ENCODE measurements at regions not wholly inside any gene's neighbourhood (a gene's known extent, or its start where the extent isn't known, plus 50 kb on each side); places are given as distances from the start of the nearest gene placed in this dataset.

DNA sequence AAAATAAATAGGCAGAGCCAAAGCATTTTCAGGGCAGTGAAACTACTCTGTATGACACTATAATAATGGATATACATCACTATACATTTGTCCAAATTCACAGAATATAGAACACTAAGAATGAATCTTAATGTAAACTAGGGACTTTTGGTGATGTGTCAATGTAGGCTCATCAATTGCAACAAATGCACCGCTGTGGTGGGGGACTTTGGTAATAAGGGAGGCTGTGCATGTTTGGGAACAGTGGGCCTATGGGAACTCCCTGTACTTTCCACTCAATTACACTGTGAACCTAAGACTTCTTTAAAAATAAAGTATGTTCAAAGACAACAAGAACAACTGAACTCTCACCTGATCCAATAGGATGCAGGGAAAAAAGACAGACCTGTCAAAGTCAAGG lies 220.7 kb downstream of the CMPK2 start:
- DNase-seq: no peak

DNA sequence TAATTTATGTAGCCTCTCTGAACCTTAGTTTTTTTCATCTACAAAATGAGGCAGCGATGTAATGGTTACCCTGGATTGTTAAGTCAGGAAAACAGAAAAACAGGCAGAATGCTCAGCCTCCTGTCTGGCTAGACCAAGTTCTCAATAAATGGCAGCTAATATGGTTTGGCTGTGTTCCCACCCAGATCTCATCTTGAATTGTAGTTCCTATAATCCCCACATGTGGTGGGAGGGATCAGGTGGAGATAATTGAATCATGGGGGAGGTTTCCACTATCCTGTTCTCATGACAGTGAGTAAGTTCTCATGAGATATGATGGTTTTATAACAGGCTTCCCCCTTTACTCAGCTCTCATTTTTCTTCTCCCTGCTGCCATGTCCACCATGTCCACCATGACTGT lies 220.0 kb downstream of the CMPK2 start:
- no peak for DNase-seq

DNA sequence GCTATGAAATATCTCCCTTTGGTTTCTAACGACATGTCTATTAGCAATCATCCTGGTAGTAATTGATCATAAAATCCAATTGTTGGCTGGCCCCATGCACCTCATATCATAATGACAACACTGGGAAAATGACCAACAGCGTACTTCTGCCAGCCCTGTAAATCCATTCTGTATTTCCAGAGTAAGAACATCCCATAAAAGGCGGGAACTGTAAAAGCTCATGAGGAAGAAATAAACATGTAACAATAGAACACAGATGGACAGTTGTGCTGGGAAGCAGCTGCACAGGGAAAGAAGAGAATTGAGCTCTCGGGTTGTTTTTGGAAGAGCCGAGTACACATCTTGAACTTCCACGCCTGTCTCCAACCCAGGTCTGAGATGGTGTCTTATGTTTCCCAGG lies 218.7 kb downstream of the CMPK2 start:
- no peak for DNase-seq

DNA sequence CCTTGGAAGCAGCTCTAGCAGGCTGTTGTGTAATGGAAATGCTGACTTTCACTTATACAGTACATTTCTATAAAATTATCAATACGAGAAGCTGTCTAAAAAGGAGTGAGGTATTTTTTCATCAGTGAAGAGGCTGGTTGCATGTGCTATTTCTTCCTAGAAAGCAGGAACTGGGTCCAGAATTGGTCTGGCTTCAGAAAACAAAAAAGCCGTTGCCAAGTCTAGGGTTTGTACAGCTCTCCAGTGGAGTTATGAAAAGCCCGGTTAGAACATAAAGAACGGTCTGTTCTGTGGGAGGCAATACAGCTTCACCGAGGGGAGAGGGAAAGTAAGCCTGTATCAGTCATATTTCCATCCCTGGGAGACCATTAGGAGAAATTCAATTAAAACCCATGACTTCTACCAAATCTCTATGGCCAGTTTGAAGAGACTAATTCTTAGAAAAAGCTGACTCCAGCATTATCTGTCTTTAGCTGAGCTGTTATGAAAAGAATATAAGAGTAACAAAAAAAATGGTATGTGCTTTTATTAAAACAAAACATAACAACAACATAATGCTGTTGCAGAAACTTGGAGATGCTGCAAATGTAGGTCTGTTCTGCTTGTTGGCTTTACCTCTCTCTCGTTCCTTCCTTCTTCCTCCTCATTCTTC lies 217.0 kb downstream of the CMPK2 start:
- no peak for DNase-seq

DNA sequence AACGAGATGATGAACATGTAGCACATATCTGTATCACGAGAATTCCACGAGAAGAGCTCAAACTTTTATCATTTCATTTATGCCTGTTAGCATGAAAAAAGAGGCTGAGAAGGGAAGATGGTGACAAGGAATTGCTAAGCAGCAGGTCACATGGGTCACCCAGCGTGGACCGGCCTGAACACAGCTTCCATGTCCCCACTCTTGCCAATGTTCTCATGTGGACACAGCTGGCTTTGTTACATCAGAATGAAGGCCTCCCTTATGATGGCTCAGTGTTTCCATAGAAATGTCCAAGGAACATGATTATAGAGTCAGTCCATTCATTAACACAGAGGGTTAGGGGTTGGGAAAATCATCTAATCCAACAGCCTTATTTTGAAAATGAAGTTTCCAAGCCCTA lies 215.4 kb downstream of the CMPK2 start:
- no peak for DNase-seq

DNA sequence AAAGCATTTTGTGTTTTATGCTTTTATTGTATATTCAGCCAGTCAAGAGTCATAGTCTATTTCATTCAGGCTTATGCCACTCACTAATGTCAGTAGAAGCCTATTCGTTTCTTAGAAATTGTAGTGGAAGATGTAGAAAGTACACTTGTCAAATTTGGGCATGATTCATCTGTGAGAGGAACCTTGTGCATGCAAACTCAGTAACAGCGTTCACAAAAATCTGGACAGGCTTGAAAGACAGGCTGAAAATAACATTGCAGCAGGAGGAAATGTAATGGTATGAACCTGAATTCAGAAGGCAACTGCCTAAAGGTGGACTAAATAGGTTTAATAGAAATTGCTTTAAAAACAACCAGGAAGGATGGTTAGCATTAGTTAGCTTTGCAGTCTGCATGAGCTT lies 213.5 kb downstream of the CMPK2 start:
- no peak for DNase-seq

DNA sequence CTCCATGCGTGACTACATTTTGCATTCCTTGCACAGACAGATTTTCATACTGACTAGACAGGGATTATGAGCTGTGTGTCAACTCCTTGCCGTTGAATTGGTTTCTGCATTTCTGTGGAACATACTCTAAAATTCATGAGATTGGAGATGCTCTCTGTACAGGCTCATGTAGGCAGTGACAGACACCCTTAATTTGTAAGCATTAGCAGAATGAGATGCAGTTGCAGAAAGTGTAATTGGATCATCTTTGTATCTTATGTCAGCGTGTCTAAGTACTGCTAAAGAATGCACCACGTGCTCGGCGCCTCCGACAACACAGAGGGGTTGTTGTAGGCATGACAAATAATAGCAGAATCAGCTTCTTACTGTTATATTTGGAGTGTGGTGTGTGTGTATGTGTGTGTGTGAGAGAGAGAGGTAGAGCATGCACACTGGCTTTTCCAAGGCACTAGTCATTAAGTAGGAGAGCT lies 212.4 kb downstream of the CMPK2 start:
- DNase-seq: no peak

DNA sequence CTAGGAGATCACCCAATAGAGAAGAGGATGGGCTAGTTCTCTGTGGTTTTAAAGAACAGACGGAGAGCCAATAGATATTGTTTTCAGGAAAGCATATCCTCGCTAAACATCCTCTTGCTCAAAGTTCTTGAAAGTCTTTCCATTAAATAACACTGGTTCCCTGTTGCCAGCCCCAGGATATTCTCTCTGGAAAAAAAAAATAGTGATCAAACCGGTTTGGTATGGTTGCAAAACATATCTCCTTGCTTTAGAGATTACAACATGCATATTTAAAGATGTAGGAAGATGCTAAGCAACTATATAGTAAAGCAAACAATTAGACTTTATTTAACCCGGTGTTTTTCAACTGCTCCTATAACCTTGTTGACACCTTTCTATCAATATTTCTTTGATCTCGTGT lies 211.4 kb downstream of the CMPK2 start:
- no peak for DNase-seq

DNA sequence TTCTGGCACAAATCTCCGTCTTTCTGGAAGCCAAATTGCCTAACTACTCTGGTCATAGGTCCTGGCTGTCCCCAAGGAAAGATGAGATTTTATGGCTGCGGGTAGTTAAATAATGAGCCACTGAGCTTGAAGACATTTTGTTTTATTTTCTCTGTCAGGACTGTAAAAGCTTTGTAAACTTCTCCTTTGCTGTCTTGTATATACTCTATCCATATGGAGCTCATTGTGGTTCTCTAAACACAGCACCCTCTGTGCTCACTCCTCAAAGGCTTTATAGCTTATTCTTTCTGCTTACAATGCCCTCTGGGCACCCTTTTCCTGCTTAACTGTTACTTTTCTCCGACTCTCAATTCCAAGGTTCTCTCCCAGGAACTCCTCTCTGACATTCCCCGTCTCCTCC lies 209.1 kb downstream of the CMPK2 start:
- DNase-seq: no peak

DNA sequence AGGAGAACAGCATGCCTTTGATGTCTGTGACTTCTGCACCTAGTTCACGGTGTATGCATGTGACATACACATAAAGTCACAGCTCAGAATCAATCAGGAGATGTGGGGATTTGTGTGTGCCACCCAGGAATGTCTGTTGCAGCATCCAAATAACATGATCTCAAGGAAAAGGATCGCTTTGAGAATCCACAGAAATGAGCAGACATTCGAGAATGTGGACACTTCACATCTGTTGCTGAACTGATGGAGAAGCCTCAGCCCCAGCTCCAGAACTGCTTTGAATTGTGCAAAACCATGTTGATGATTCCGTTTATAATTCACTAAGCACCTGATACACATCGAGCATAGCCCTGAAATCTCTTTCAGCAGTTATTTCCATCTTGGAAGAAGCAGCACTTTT lies 208.6 kb downstream of the CMPK2 start:
- no peak for DNase-seq

DNA sequence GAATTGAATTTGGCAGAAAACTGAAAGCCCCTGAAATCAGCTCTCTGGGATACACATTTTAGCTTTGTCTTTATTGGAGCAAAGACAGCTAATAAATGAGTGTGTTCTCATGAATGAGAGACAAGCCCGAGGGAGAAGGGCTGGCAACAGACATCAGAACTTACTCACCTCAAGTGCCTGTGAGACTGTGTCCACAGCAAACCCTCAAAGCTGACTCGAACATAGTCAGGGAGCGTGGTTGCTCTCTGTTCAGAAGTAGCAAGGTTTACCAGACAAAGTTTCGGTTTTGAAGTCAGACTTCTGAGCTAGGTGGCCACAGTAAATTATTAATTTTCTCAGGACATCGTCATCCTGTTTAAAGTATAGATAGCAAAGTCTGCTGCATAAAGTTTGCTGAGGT lies 207.9 kb downstream of the CMPK2 start:
- DNase-seq: no peak

DNA sequence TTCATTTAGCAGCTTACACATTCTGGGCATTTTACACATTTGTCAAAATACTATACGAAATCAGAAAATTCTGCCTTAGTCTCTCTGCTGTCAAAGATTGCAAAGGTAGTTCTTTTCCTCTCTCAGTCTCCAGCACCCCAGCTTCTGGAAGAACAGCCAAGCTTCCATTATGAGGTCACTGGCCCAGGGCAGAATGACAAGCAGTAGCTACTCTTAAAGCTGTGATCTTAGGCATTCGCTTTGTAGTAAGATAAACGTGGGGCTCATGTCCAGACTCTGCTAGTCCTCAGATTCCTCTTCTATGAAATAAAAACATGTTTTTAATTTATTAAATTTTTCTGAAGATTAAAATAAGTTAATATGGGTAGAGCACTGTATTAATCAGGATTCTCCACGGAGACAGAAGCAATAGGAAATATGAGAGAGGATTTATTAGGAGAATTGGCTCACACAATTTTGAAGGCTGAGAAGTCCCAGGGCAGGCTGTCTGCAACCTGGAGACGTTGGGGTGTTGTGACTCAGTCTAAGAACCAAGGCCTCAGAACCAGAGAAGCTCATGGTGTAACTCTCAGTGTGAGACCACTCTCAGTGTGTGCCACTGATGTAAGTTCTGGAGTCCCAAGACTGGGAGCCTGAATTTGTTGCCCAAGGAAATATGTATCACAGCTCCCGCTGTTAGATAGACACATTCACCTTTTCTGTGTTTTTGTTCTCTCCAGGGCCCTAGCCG lies 201.2 kb downstream of the CMPK2 start:
- DNase-seq: no peak

DNA sequence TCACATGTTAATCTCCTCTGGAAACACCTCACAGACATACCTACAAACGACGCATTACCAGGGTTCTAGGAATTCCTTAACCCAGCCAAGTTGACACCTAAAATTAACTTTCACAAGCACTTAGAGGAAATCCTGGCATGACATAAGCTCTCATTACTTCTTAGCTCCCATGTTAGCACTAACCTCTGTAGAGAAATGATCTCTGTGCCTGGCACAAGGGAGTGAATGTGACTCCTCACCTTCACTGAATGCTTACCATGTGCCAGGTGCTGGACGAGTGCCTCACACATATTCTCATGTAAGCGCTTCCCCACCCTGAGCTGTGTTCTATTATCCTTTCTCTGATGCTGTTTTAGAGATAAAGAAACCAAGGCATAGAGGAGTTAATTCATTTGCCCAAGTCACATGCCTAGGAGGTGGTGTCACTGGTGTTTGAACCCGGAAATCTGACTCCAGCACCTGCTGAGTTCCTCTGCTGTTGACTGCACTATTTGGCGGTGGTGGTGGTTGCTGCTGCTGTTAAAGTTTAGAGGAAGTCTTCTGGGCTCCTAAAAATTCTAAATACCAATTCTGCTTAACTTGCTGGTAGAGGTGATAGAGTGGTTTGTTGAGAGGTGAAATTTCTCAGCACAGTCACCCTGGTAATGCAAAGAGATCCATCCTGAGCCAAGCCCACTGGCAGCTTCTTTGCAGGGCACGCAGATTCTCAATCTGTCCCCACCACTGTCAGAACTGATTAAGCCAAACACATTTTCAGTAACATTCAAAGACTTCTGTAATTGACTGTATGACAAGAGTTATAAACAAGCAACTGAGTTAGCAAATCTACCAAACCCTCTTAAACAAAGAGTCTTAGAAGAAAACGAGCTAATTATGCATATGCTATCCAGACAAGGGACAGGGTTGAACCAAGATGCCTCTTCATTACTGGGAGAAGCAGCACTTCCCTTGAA lies 200.3 kb downstream of the CMPK2 start:
- no peak for DNase-seq

DNA sequence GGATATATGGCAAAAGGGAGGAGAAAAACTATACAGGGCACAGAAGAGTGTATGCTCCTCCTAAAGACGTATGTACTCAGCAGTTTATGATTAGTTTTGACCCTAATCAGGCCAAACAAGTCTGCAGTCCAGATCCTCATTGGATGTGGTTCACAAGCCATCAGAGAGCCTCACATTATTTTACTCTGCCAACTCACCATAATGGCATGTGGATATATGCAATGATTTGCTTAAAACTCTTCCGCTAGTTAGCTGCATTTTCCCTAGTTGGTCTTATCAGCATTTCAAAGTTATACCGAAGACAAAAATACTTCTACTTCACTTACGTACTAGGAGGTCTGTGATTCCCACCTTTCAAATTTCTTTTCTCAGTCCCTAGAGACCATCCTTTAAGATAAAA lies 198.4 kb downstream of the CMPK2 start:
- DNase-seq: no peak

DNA sequence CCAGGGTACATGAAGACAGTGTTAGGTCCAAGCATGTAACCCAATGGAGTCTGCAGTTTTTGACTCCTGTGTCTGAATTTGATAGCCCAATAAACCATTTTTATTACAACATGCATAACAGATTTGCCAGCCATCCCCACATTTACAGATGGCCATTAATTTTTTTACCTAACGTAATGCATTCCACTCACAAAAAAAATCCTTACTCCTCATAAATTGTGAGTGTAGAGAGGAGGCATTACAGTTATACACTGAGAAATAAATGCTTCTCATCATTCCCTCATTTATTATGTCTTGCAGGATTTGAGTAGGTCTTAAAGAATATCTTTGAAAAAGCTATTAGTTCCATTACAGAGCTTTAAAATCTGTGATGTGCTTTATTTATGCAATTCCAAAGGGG lies 193.8 kb downstream of the CMPK2 start:
- DNase-seq: no peak

DNA sequence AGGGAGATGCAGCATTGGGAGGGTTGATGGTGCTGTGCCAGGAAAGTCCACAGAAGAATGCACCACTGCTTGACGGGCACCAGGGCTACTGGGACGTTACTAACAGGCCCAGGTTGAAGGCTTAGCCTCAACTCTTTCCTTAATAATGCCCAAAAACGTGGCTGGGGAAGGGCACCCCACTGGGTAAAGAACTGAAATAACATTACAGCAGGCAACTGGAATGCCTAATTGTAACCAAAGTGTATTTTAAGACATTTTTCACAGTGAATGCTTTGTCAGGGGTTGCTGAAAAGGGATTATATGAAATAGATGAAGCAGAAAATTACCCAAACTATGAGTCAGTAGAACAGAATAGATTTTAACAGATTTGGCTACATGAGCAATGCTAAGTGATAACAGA lies 191.3 kb downstream of the CMPK2 start:
- DNase-seq: no peak

DNA sequence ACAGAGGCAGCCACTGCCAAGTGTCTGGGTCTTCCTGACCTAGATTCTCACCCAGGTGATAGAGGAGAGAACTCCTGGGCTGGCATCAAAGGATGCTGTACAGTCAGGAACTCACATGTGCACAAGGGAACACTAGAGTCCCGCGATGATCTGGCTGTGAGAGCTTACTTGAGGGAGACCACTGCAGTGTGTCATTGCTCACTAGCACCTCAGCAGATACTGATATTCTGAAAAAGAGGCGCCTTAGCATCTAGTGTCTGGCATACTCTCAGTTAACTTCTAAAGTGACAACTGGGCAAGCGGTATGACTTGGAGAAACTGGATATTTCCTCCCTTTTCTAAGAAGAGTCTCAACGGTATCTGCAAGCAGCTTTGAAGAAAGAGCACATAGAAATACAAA lies 189.9 kb downstream of the CMPK2 start:
- DNase-seq: no peak

DNA sequence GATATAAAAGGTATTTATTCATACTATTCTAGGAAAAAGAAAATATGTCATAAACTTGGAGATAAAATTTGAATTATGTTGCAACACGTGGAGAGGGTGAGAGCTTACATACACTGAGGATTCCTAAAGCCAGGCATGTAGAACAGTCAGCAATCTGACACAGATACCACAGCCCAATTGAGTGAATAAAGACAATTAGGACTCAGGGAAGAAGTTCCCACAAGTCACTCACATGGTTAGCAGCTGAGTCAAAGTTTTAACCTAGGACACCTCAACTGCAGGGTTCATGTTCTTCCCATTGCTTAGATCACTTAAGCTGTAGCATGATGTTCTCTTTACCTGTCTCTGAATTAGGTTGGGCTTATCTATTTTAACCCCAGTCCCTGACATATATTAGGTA lies 189.5 kb downstream of the CMPK2 start:
- no peak for DNase-seq

DNA sequence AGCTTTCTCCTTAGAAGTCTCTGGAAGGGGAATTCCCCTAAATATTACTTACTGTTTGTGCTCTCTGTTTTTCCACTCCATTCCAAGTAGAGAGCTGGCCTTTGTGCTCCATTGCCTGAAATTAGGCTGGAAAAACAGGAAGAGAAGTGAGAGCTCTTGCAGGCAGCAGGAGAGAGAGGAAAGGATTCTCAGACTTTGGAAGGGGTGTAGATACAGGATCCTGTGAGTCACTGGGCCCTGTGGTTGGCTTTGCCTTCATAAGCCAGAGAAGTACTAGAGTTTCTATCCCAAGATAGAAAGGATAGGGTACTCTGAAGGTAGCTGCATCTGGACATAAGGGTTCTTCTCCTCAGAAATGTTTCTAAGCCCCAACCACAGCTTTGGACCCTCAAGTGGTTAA lies 188.9 kb downstream of the CMPK2 start:
- DNase-seq: no peak

DNA sequence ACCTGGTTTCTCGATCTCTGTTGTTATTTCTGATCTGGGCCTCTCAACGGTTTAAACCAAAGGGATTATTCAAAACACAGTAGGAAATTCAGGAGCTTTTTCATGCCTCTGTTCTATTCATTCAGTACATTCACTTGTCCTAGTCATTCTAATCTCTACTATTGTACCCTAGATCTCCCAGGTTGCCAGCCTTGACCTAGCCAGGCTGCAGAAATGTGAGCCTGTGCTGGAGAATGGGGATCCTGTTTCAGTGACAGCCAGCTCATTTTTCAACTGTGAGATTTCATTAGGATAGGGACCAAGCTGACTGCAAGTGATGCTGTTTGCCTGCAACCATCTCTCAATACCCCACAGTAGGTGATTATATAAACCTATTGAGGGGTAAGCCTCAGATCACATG lies 186.2 kb downstream of the CMPK2 start:
- no peak for DNase-seq

DNA sequence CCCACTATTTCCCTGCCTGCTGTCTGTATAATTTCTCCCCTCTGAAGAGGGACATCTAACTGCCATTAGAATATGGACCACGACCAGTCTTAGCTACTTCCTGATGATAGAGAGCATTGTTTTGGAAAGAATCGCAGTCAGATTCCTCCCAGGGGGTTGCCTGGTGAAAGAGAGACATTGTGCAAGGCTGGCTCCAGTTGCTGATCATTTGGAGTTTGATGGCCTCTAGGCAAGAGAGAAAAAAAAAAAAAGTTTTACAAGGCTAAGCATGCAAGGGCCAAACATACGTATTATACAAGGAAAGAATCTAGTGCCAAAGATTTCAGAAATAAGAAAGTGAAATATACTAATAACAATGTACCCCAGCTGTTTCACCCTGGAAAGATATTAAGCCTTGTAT lies 182.2 kb downstream of the CMPK2 start:
- DNase-seq: no peak

DNA sequence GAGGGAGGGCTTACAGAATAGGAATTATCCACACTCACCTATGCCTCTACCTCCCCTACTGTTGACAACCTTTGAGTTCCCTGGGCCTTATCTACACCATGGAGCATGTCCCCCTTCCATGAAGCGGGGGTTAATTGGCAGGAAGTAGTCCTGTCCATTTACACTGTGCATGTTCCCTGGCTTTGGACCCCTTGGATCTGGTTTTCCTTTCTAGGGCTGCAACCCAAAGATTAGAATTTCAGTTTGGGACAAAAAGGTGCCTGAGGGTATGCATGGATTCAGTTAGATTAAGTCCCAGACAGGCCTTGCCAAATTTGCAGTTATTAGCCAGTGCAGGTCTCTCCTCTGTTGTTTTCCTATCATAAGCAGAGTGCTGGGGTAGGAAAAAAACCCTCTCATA lies 180.3 kb downstream of the CMPK2 start:
- no peak for DNase-seq

DNA sequence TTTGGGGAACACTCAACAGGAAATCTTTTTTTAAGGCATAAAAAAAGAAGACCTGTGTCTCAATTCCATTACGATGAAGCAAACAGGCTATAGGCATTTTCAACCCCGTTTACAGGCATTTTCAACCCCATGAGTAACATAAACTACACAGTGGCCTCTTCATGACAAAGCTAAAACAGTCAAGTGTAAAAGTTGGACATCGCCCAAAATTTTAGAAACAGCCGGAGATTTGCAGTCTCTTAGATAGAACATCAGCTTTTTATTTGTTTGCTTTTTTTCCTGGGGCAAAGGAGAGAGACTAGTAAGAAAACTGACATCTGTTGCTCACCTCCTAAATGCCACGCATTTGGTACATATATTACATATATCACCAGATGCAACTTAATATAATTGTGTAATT lies 173.7 kb downstream of the CMPK2 start:
- no peak for DNase-seq

DNA sequence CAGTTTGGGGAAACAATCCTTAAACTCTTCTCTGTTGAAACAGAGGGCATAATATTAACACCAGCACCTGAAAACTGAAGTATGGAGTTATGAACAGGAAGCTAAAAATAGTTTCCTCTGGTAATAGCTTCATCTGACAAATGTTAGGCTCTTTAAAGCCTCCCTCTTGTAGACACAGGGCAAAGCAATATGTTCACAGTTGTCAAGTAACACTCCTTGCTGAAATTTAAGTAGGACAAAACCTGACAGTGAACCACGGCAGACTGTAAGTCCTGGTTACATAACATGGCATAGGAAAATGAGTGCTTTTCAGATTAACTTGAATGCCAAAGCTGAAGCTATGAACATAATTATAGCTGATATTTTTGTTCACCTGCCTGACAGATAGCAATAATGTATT lies 172.9 kb downstream of the CMPK2 start:
- DNase-seq: no peak
